SU-DHL-6 (cell line): ENCODE measurements at regions not wholly inside any gene's neighbourhood (a gene's known extent, or its start where the extent isn't known, plus 50 kb on each side); places are given as distances from the start of the nearest gene placed in this dataset.
A peak's percentile ranks its signal among the peaks of the same experiment; 100 is the strongest.
"Not testable (repeated sequence)": the region's sequence is repeated elsewhere in the genome, so short reads cannot be mapped to it uniquely, and the experiment has no call there.

Source experiments
- H2AFZ ChIP-seq: fragments of 200-600 bp; sonication (generic); 2 replicates; pipeline ENCODE4 v1.6.1; 2014; ENCODE audit warnings: low read depth, mild to moderate bottlenecking, moderate library complexity, mixed read lengths, antibody characterized with exemption, low read length; ENCODE audit not compliant: severe bottlenecking
- H3F3A ChIP-seq: fragments of 200-600 bp; shearing (Covaris generic); 2 replicates; pipeline ENCODE4 v1.6.0; 2016; ENCODE audit warnings: antibody characterized with exemption, mild to moderate bottlenecking; ENCODE audit not compliant: insufficient read depth
- H3K27ac ChIP-seq: fragments of 200-600 bp; sonication (generic); 2 replicates; pipeline ENCODE4 v1.5.1; 2016; ENCODE audit warnings: low read depth, mild to moderate bottlenecking, low read length, moderate library complexity, mixed read lengths
- H3K27me3 ChIP-seq: fragments of 200-600 bp; sonication (generic), shearing (Covaris generic); 2 replicates; pipeline ENCODE4 v1.6.0; 2014; ENCODE audit warnings: mild to moderate bottlenecking, low read length
- H3K36me3 ChIP-seq: fragments of 200-600 bp; sonication (generic); 2 replicates; pipeline ENCODE4 v1.6.1; 2014; ENCODE audit warnings: mild to moderate bottlenecking, low read length, mixed read lengths
- H3K4me2 ChIP-seq: fragments of 300-600, 200-600 bp; shearing (Covaris generic), sonication (generic); 2 replicates; pipeline ENCODE4 v1.6.0; 2014; ENCODE audit warnings: low read length, low read depth, mild to moderate bottlenecking; ENCODE audit not compliant: poor library complexity, severe bottlenecking
- H3K4me3 ChIP-seq: fragments of 200-600 bp; sonication (generic); 2 replicates; pipeline ENCODE4 v1.5.1; 2014; ENCODE audit warnings: antibody characterized with exemption, low read length, mild to moderate bottlenecking, mixed read lengths; ENCODE audit not compliant: insufficient read depth, poor library complexity, severe bottlenecking
- H3K79me2 ChIP-seq: fragments of 200-600 bp; sonication (generic); 2 replicates; pipeline ENCODE4 v1.6.1; 2014; ENCODE audit warnings: mild to moderate bottlenecking, low read length, moderate library complexity; ENCODE audit not compliant: insufficient read depth
- H3K9ac ChIP-seq: fragments of 200-600 bp; sonication (generic); 2 replicates; pipeline ENCODE4 v1.7.0; 2014; ENCODE audit warnings: mild to moderate bottlenecking, low read length
- H3K9me2 ChIP-seq: fragments of 200-600 bp; sonication (generic); replicated peaks from 2 replicates; pipeline ENCODE4 v1.6.1; 2014; ENCODE audit warnings: low read length; ENCODE audit not compliant: insufficient read depth
- H3K9me3 ChIP-seq: fragments of 200-600 bp; sonication (generic); 2 replicates; pipeline ENCODE4 v1.6.1; 2014; ENCODE audit warnings: low read length, mixed read lengths; ENCODE audit not compliant: insufficient read depth
- H4K20me1 ChIP-seq: fragments of 200-600 bp; sonication (generic); 2 replicates; pipeline ENCODE4 v1.6.1; 2014; ENCODE audit warnings: low read depth, mild to moderate bottlenecking, antibody characterized with exemption, low read length, moderate library complexity, mixed read lengths
- EZH2phosphoT487 ChIP-seq: fragments of 200-600 bp; sonication (generic), shearing (Covaris generic); conservative IDR thresholded peaks from 2 replicates; pipeline ENCODE4 v1.6.1; 2018; ENCODE audit warnings: mild to moderate bottlenecking, antibody characterized with exemption, low read length, moderate library complexity, mixed read lengths
- TF ChIP-seq, protein P1 (sequence below): fragments of 200-600 bp; sonication (generic); IDR thresholded peaks from one replicate; pipeline ENCODE4 v1.5.1; 2017; ENCODE audit warnings: antibody characterized with exemption, mild to moderate bottlenecking, low read length, moderate library complexity; ENCODE audit not compliant: insufficient read depth, poor library complexity, severe bottlenecking

DNA sequence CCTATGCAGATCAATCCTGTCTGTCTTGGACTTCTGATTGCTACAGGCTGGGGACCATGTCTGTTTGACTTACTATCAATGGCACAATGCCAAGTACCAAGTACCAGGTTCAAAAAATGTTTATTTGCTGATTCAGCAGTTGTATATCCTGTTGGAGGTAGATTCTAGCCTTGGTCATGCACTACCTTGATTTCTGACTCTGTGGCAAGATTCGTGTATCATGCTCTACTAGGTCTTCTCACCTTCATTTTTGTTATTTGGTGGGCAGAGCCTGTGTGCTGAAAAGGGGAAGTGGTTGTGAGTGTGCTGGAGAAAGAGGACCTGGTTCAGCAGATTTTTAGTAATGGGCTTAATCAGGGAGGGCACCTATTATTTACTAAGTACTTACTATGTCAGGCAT lies 192.4 kb upstream of the MYLIP start:
- H3K79me2 ChIP-seq: no peaks in the 10 kb centered on the region
- H3K9me3 ChIP-seq: no peaks in the 10 kb centered on the region
- H3K36me3 ChIP-seq: no peaks in the 10 kb centered on the region
- no peaks in the 10 kb centered on the region for H3K27me3 ChIP-seq
- H3K27ac ChIP-seq: no peak overlapping the region
- H3K9ac ChIP-seq: no peak overlapping the region
- H3K9me2 ChIP-seq: no peaks in the 10 kb centered on the region
- H3F3A ChIP-seq: no peaks in the 10 kb centered on the region
- peak overlapping the region; percentile 1 for H3K4me2 ChIP-seq
- no peaks in the 10 kb centered on the region for H4K20me1 ChIP-seq
- no peak overlapping the region for H2AFZ ChIP-seq
- TF ChIP-seq EZH2phosphoT487: no peak
- TF ChIP-seq, protein P1, sequence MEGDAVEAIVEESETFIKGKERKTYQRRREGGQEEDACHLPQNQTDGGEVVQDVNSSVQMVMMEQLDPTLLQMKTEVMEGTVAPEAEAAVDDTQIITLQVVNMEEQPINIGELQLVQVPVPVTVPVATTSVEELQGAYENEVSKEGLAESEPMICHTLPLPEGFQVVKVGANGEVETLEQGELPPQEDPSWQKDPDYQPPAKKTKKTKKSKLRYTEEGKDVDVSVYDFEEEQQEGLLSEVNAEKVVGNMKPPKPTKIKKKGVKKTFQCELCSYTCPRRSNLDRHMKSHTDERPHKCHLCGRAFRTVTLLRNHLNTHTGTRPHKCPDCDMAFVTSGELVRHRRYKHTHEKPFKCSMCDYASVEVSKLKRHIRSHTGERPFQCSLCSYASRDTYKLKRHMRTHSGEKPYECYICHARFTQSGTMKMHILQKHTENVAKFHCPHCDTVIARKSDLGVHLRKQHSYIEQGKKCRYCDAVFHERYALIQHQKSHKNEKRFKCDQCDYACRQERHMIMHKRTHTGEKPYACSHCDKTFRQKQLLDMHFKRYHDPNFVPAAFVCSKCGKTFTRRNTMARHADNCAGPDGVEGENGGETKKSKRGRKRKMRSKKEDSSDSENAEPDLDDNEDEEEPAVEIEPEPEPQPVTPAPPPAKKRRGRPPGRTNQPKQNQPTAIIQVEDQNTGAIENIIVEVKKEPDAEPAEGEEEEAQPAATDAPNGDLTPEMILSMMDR: no peak
- H3K4me3 ChIP-seq: no peak overlapping the region

DNA sequence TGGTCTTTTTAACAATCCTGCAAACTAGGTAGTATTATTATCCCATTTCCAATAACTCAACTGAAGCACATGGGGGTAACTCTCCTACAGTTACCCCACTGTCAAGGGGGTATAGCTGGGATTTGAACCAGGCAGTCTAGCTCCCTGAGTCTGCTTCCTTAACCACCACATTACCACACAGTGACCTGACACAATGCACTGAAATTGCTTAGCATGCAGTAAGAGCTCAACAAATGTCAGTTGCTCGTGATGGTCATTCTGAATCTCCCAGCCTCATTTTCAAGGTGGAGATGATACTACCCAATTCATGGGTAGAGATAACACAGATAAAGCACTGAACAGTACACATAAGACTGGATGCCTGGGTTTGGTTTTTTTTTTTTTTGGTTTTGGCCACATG lies 193.2 kb upstream of the MYLIP start:
- H3F3A ChIP-seq: no peaks in the 10 kb centered on the region
- H3K36me3 ChIP-seq: no peaks in the 10 kb centered on the region
- no peaks in the 10 kb centered on the region for H4K20me1 ChIP-seq
- H3K4me3 ChIP-seq: no peak overlapping the region
- H3K9me3 ChIP-seq: peaks cover 6% of the 10 kb centered on the region; the same call in 1 of the 2 replicates
- no peak overlapping the region for H3K27ac ChIP-seq
- no peaks in the 10 kb centered on the region for H3K27me3 ChIP-seq
- H2AFZ ChIP-seq: no peak overlapping the region
- H3K79me2 ChIP-seq: no peaks in the 10 kb centered on the region
- H3K9ac ChIP-seq: no peak overlapping the region
- TF ChIP-seq, protein P1: no peak
- TF ChIP-seq EZH2phosphoT487: no peak
- no peak overlapping the region for H3K4me2 ChIP-seq
- H3K9me2 ChIP-seq: no peaks in the 10 kb centered on the region

DNA sequence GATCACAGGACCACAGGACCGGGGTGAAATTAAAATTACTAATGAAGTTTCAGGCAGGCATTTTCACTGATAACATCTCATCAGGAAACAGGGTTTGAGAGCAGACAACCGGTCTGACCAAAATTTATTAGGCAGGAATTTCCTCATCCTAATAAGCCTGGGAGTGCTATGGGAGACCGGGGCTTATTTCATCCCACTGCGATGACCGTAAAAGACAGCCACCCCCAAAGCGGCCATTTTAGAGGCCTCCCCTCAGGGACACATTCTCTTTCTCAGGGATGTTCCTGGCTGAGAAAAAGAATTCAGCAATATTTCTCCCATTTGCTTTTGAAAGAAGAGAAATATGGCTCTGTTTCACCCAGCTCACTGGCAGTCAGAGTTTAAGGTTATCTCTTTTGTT lies 197.2 kb upstream of the MYLIP start:
- H3K4me2 ChIP-seq, H3K27ac ChIP-seq, H3K4me3 ChIP-seq, H3K9ac ChIP-seq, H3F3A ChIP-seq, H4K20me1 ChIP-seq, H3K36me3 ChIP-seq, H2AFZ ChIP-seq, H3K27me3 ChIP-seq, H3K9me2 ChIP-seq, H3K79me2 ChIP-seq, H3K9me3 ChIP-seq: not testable (repeated sequence)

DNA sequence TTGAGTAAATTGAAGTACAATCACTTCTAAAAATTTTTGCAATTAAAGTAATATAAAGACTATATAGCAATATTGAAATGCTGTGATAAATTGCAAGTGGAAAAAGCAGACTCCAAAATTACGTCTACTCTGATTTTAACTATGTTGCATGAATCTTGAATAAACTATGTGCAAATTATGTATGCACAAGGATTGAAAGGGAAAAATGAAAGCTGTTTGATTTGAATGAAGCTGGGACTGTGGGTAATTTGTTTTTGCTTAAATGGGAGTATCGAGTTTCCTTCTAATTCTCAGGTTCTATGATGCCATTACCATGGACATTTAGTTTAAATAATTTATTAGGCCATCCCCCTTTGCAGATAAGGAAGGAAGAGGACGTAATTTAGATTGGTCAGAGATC lies 198.7 kb upstream of the MYLIP start:
- Histone ChIP-seq H3K79me2 (no peaks in the 10 kb centered on the region), H3K27me3 (no peaks in the 10 kb centered on the region), H3K36me3 (no peaks in the 10 kb centered on the region), H3K27ac (no peak overlapping the region), H3K4me3 (no peak overlapping the region), H3K4me2 (no peak overlapping the region), H3K9ac (no peak overlapping the region), H3F3A (no peaks in the 10 kb centered on the region), H2AFZ (no peak overlapping the region), H3K9me3 (peaks cover 8% of the 10 kb centered on the region; the same call in 1 of the 2 replicates), H3K9me2 (no peaks in the 10 kb centered on the region), H4K20me1 (no peaks in the 10 kb centered on the region)
- no peak for TF ChIP-seq EZH2phosphoT487
- TF ChIP-seq, protein P1: no peak
